GM23338 (cell line): ENCODE measurements at regions not wholly inside any gene's neighbourhood (a gene's known extent, or its start where the extent isn't known, plus 50 kb on each side); places are given as distances from the start of the nearest gene placed in this dataset.

Source experiments
- ATAC-seq: fragments of 200-7000 bp; cut with Tn5 transposase; 3 replicates; pipeline ENCODE4 v1.9.1; 2020
- DNase-seq: peaks from one replicate; pipeline ENCODE4 v3.0.0-alpha.2; 2015; ENCODE audit warnings: low spot score
- H2AFZ ChIP-seq: fragments of 200-600 bp; sonication (generic); 2 replicates; pipeline ENCODE4 v1.8.0; 2016; ENCODE audit warnings: antibody characterized with exemption, mild to moderate bottlenecking, moderate library complexity
- H3F3A ChIP-seq: fragments of 200-600 bp; sonication (generic); replicated peaks from 2 replicates; pipeline ENCODE4 v1.8.0; 2017; ENCODE audit warnings: antibody characterized with exemption, mixed run types, low read depth
- H3K27ac ChIP-seq: fragments of 200-600 bp; sonication (generic); 2 replicates; pipeline ENCODE4 v1.6.1; 2016; ENCODE audit warnings: low read depth
- H3K27me3 ChIP-seq: fragments of 200-600 bp; sonication (generic); 2 replicates; pipeline ENCODE4 v1.8.0; 2016; ENCODE audit warnings: mild to moderate bottlenecking, mixed run types, moderate library complexity; ENCODE audit not compliant: insufficient read depth
- H3K36me3 ChIP-seq: fragments of 200-600 bp; sonication (generic); 2 replicates; pipeline ENCODE4 v1.8.0; 2016; ENCODE audit warnings: mild to moderate bottlenecking; ENCODE audit not compliant: insufficient read depth
- H3K4me1 ChIP-seq: fragments of 200-600 bp; sonication (generic); 2 replicates; pipeline ENCODE4 v1.8.0; 2016; ENCODE audit warnings: mild to moderate bottlenecking, moderate library complexity; ENCODE audit not compliant: insufficient read depth
- H3K4me2 ChIP-seq: fragments of 200-600 bp; sonication (generic); 2 replicates; pipeline ENCODE4 v1.7.1; 2017; ENCODE audit warnings: mixed run types
- H3K4me3 ChIP-seq: fragments of 200-600 bp; sonication (generic); 2 replicates; pipeline ENCODE4 v1.6.1; 2016; ENCODE audit warnings: mixed run types
- H3K79me2 ChIP-seq: fragments of 200-600 bp; sonication (generic); replicated peaks from 2 replicates; pipeline ENCODE4 v1.8.0; 2017; ENCODE audit warnings: mild to moderate bottlenecking; ENCODE audit not compliant: insufficient read depth
- H3K9me2 ChIP-seq: fragments of 200-600 bp; sonication (generic); 2 replicates; pipeline ENCODE4 v1.8.0; 2017; ENCODE audit not compliant: insufficient read depth
- H4K20me1 ChIP-seq: fragments of 200-600 bp; sonication (generic); replicated peaks from 2 replicates; pipeline ENCODE4 v1.8.0; 2017; ENCODE audit warnings: mild to moderate bottlenecking; ENCODE audit not compliant: insufficient read depth
- H3K27ac Mint-ChIP-seq: 2 replicates; pipeline ENCODE4 v1.8.0; 2020; ENCODE audit warnings: inconsistent platforms, mild to moderate bottlenecking, moderate library complexity, mixed read lengths
- H3K27me3 Mint-ChIP-seq: 3 replicates; pipeline ENCODE4 v1.8.0; 2022; ENCODE audit warnings: low read depth, mild to moderate bottlenecking, moderate library complexity, mixed read lengths, inconsistent platforms; ENCODE audit not compliant: insufficient read depth, poor library complexity
- H3K36me3 Mint-ChIP-seq: 3 replicates; pipeline ENCODE4 v1.8.0; 2021; ENCODE audit warnings: low read depth, mild to moderate bottlenecking, inconsistent platforms, moderate library complexity, mixed read lengths
- H3K4me1 Mint-ChIP-seq: 3 replicates; pipeline ENCODE4 v1.8.0; 2020; ENCODE audit warnings: mild to moderate bottlenecking, inconsistent platforms, mixed read lengths
- H3K4me3 Mint-ChIP-seq: 3 replicates; pipeline ENCODE4 v1.8.0; 2021; ENCODE audit warnings: moderate library complexity, mild to moderate bottlenecking, inconsistent platforms, mixed read lengths
- H3K9me3 Mint-ChIP-seq: 3 replicates; pipeline ENCODE4 v1.8.0; 2020; ENCODE audit warnings: moderate library complexity, mild to moderate bottlenecking, inconsistent platforms, mixed read lengths
- CREB1 ChIP-seq: fragments of 250-450 bp; sonication (Bioruptor Pico); IDR thresholded peaks from 2 replicates; pipeline ENCODE4 v1.5.0; 2020; ENCODE audit warnings: low read depth, mild to moderate bottlenecking, moderate library complexity
- ZNF462 ChIP-seq: fragments of 250-450 bp; sonication (Bioruptor Pico); IDR thresholded peaks from 2 replicates; pipeline ENCODE4 v1.5.0; 2020; ENCODE audit warnings: mild to moderate bottlenecking, moderate library complexity
- TF ChIP-seq, protein P1 (sequence below), 2 experiments: fragments of 200-600 bp in 1 of 2; sonication (generic) in 1 of 2; conservative IDR thresholded peaks; 2 replicates each; pipeline versions ENCODE4 v1.5.1 to v1.6.1; 2016 to 2017; ENCODE audit warnings: antibody characterized with exemption in 2 of 2, low read depth in 2 of 2, mild to moderate bottlenecking in 2 of 2, moderate library complexity in 1 of 2

DNA sequence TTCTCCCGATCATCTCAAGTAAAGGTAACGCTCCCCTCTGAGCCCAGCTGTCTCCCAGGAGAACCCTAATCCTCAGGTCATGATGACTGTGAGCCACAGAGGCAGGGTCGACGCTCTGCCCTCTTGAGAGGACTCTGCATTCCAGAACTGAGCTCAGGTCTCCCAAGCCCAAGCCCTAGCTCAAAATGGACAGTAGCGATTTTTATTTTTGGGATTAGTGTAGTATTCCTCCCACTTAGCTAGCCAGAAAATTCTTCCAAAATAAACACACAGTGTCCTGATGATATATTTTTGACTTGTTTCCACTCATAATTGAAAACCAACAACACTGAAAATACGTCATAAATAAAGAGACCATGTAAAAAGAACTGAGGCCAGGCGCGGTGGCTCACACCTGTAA, 462.0 kb upstream of the MGMT start (continued):
- TF ChIP-seq ZNF462 (no peak), CREB1 (CRISPR knock-in tag) (no peak)
- TF ChIP-seq, protein P1, sequence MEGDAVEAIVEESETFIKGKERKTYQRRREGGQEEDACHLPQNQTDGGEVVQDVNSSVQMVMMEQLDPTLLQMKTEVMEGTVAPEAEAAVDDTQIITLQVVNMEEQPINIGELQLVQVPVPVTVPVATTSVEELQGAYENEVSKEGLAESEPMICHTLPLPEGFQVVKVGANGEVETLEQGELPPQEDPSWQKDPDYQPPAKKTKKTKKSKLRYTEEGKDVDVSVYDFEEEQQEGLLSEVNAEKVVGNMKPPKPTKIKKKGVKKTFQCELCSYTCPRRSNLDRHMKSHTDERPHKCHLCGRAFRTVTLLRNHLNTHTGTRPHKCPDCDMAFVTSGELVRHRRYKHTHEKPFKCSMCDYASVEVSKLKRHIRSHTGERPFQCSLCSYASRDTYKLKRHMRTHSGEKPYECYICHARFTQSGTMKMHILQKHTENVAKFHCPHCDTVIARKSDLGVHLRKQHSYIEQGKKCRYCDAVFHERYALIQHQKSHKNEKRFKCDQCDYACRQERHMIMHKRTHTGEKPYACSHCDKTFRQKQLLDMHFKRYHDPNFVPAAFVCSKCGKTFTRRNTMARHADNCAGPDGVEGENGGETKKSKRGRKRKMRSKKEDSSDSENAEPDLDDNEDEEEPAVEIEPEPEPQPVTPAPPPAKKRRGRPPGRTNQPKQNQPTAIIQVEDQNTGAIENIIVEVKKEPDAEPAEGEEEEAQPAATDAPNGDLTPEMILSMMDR (conservative IDR thresholded peaks at IDR 0.05; ENCODE audit: low read depth in 2 of 2) = no peak

- H3K4me1 ChIP-seq = no peaks in the 10 kb centered on the region
- no peak overlapping the region for H3K27ac Mint-ChIP-seq
- no peak overlapping the region for H3K4me3 Mint-ChIP-seq
- ATAC-seq = peak; percentile 69
- no peak overlapping the region for H3K27ac ChIP-seq
- H3K79me2 ChIP-seq = no peaks in the 10 kb centered on the region
- H3K4me1 Mint-ChIP-seq = peaks cover 4% of the 10 kb centered on the region
- H2AFZ ChIP-seq = no peak overlapping the region
- H3K36me3 ChIP-seq = no peaks in the 10 kb centered on the region
- H3K36me3 Mint-ChIP-seq = no peaks in the 10 kb centered on the region
- no peak for DNase-seq
- H3K4me3 ChIP-seq = no peak overlapping the region
- peaks cover 3% of the 10 kb centered on the region for H3K27me3 Mint-ChIP-seq
- no peaks in the 10 kb centered on the region for H4K20me1 ChIP-seq
- no peaks in the 10 kb centered on the region for H3K27me3 ChIP-seq
- peaks cover 9% of the 10 kb centered on the region; the same call in 1 of the 2 replicates for H3K9me2 ChIP-seq
- no peak overlapping the region for H3K4me2 ChIP-seq
- no peaks in the 10 kb centered on the region for H3K9me3 Mint-ChIP-seq
- no peaks in the 10 kb centered on the region for H3F3A ChIP-seq
- no peak for TF ChIP-seq ZNF462
These were observed 461.2 kb upstream of the MGMT start for GRCh38 chr10:129005804-129006203.
